GM19035 (cell line): ENCODE measurements at regions not wholly inside any gene's neighbourhood (a gene's known extent, or its start where the extent isn't known, plus 50 kb on each side); places are given as distances from the start of the nearest gene placed in this dataset.

ENCODE experiments used
- ATAC-seq: cut with Tn5 transposase; IDR thresholded peaks from one replicate; pipeline ENCODE4 v1.9.1; 2021; ENCODE audit not compliant: unreplicated experiment

DNA sequence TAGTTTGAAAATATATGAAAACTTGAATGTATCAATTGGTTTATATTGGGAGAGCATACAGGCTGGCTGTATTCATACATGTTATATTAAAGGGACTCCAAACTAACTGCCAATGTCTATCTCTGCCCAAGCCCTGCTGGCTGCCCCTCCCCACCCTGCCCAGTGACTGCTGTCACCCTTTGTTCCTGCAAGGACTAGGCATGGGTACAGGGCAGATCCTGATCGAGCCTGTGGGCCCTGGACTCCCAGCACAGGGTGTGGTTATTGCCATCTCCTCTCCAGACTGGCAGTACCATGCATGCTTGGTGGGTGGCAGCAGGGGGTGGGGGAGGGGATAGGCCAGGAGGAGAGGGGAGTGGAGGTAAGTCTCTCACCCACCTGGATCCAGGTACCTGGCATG lies 167.5 kb upstream of the RASGEF1B start:
- no peak for ATAC-seq

DNA sequence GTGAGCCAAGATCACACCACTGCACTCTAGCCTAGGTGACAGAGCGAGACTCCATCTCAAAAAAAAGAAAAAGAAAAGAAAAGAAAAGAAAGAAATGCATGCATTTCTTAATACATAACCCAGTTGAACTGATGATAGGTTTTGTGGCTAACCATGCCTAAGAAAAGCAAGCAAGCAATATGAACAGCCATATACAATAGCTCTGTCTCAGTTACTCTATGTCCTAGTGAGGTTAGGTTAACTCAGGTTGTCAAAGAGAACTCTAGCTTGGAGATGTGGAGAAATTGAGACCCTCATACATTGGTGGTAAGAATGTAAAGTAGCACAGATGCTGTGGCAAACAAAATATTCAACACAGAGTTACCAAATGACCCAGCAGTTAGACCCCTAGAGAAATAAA lies 167.0 kb upstream of the RASGEF1B start:
- ATAC-seq: no peak

DNA sequence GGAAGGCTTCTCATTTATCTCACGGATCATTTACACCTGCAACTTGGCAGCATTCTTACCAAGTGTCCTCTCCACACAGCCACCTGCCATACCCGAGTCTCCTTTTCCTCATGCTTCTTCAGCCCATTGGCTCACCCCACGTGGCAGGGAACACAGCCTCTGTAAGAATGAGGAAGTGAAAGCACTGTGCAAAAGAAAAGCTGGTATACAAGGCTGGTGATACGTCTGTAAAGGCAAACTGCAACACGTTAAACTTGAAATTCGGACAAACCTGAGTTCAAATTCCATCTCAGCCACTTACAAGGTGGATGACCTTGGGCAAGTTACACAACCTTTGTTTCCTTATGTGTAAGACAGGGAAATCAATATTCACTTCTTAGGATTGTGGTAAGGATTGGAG lies 164.0 kb upstream of the RASGEF1B start:
- peak; percentile 98 for ATAC-seq

DNA sequence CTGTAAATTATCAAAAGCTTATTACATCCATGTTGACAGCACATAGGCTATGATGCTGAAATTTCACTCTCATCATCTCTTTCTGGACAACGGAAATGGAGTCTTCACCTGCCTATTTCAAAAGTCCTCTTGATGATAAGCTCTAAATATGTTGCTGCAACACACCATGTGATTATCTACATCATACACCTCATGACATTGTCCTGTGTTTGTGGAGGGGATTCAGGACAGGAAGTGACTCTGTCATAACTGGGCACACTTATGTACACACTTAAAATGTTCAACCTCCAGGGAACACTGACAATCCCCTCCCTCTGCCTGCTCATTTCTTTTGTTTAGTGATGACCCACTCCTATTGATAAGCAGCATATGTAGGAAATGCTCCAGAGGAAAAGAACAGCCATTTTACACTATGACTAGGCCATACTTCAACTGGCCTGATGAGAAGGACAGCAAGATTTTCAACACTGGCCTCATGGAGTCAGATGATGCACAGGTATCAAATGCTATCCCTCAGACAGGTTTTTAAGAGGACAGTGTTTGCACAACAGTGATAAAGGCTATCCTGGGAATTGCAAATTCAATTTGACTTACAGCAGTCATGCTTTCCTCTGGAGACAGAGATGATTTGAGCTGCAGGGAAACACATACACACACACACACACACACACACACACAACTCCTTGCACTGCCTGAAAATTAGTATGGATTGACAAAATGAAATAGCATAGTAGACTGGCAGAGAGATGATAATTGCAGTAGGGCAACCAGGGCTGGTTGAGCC lies 163.3 kb upstream of the RASGEF1B start:
- ATAC-seq: no peak

DNA sequence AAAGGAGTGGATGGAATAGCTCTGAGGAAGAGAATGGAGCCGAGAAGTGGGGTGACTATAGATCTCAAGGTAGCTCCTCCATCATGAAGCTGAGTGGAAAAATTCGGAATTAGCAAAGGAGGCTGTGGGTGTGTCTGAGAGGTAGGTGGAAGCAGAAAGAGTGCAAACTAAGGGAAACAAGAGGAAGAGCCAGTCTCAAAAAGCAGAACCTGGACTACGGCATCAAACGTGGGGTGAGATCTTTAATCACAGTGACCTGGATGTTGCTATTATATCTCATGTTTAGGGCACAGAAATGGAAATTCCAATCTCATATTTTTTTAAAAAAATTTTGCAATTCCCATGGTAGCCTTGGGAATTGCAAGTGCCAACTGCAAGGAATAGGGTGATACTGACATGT lies 162.5 kb upstream of the RASGEF1B start:
- no peak for ATAC-seq

DNA sequence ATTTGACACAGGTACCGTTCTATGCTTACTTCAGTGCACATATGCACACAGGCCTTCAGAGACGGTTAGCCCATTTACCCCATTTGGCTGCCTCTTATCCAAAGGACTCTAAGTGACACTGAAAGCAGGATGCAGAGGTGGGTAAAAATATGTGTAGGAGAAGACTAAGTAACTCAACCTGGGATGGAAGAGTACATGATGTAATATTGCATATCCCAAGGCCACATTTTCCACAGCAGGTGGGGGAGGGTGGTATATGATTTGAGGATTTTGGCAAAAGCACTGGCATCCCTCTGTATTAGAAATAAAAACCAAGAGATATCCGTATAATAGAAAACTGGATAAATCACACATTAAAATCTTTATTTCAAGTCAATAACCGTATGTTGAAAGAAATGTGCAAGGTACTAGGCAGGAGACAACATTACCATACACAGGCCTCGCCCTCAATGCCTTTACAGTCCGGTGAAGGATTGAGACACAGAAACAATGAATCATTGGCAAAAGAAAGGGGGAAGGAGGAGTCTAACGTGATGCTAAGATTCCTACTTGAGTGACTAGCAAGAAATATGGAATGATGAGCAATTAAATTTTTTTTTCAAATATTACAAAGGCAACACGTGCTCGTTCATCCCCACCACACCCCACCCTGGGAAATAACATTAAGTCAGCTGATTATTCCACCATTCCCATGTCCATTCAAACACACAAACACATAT lies 161.0 kb upstream of the RASGEF1B start:
- no peak for ATAC-seq

DNA sequence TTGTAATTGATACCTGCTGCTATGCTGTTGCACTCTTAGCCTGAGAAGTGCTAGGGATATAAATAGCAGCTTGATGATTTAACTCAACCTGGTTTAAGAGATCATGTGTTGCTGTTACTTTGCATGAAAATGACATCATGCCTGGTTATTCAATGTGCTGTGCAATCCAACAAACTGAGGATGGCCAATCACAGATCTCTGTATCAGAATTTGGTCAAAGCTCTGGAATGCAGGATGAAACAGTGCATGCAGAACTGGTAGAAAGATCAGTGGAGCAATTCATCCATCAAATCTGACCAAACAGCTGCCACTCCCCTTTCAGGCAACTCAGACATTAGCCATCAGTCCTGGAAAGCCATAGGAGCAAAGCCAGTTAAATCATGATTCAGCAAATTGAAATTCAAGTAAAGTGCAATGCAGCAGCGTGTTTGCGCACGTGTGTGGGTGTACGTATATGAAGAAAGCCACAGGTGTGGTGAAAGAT lies 160.3 kb upstream of the RASGEF1B start:
- ATAC-seq: no peak

DNA sequence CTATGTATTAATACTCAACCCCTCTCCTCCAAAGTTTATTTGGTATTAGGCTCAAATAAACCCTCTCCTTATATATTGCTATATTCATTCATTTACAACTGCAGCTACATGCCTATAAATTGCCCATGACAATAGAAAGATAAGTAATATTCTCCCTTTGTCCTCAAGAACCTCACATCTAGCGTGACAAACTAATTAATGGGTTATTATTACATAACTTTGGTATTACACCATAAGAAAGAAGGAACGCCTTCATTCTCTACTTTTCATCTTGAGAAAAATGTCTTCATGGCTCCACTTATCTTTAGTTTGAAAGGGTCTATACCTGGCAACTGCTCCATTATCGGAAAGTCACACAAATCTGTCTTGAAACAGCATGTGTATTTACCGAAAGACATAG lies 157.7 kb upstream of the RASGEF1B start:
- no peak for ATAC-seq

DNA sequence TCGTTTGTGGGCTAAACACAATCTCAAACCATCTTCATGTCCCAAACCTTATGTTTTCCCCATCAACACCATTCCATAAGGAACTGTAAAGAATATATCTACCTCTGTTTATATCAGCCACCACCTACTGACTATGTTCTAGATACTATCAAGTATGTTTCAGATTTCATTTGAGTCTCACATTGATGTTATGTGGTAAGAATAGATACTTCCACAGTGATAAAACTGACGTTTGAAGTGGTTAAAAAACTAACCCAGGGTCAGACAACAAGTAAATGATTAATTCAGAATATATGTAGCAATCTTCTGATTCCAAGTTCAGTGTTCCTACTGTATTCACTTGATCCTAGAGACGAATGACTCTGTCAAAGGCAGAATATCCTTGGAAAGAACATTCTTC lies 156.8 kb upstream of the RASGEF1B start:
- no peak for ATAC-seq

DNA sequence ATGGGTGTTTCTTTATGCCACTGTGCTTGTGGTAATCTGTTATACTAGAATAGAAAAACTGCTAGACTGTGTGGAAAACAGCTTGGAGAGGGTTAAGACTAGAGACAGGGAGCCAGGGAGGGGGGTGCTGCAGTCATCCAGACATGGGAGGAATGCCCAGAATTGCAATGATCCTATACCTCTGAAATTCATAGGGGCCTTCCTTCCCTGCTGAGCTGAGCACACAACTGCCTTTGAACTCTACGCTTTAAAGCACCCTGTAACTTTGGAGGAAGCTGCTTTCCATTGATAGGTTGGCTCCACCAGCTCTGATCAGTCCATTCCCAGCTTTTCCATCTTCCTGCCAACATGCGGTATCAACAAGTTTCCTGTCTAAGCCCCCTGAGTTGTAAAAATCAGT lies 155.9 kb upstream of the RASGEF1B start:
- no peak for ATAC-seq

DNA sequence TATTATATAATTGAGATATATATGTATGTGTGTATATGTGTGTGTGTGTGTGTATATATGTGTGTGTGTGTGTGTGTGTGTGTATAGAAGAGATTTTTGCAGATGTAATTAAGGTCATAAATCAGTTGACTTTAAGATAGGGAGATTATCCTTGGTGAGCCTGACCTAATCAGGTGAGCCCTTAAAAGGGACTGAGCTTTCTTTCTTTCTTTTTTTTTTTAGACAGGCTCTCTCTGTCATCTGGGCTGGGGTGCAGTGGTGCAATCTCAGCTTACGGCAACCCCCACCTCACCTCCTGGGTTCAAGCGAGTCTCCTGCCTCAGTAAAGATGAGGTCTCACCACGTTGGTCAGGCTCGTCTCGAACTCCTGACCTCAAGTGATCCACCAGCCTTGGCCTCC lies 155.1 kb upstream of the RASGEF1B start:
- ATAC-seq: no peak

DNA sequence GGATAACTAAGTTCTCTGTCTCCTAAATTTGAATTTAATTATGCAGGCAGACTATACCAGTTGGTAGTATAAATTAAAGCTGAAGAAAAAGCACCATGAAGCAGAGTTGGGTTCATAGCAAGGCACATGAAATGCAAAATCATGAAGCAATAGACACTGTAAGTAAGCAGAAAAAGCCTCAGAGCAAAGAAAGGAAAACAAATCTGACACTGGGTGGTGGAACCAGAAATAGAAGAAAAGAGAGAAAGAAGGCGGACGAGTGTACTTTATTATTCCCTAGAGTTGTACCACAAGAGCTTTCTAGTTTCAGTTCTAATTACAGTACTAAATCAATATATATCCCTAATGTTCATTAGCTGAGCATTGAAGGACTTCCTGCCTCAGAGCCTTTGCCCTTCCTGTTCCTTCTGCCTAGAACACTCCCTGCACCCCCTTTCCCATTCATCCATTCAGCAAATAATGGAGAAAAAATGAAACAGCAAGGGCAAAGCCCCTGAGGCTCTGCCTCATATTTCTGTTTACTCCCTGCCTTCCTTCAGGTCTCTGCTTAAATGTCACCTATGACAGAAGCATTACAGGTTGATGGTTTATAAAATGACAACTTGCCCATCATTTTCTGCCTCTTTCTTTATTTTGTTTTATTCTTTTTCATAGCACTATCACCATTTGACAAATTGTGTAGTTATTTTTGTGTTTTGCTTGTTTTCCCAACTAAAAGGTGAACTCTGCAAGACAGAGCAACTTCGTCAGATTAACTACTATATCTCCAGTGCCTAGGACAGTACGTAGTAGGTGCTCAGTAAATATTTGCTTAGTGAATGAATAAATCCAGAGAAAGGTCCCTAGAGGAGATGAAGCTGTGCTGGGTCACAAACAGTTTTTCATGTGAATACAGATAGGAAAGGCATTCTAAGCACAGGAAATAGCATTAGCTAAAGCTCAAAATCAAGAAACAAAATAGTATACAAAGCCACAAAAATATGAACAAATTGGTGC lies 154.0 kb upstream of the RASGEF1B start:
- no peak for ATAC-seq

DNA sequence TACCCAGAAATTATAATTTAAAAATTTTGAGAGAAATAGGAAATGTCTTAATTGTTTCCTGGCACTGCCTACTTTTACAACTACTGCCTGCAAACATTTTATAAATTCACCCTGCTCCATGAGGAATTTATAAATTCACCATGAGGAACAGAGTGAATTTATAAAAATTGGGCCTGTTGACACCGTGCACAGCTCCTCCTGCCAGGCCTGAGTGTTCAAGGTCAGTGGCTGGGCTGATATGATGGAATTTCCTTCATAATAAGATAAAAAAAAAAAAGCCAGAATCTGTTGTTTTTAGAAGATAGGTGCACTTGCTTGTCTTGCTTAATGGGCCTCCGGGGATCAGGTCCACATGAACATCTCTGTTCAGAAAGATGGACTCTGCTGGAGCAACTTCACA lies 151.7 kb upstream of the RASGEF1B start:
- ATAC-seq: no peak

DNA sequence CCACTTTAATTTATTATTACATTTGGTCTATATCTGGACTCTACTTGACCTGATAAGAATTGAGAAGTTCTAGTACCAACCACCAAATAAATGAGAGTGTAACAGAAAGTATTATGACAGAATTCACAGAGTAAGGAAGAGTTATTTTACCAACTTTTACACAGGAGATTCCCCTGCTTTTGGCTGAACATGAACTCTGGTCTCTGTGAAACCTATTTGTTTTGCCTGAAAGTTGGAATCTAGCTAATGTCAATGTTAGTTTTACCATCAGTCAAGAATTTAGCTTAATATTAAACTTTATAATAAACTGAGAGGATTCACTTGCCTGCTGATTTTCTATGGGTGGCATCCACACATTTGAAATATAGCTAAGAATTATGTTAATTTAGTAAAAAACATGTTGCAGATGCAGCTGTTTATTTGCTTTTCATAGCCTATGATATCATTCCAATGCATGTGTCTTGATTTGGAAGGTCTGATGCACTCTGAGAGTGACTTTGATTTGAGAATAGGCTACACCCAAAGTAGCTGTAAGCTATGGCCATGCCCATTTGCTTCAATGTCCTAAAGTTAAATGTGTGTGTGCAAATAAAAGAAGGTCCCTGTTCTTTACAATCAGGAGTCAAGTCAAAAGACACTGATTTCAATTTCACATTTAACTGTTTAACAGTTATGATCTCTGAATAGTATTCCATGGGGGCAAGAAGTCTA lies 150.9 kb upstream of the RASGEF1B start:
- ATAC-seq: no peak

DNA sequence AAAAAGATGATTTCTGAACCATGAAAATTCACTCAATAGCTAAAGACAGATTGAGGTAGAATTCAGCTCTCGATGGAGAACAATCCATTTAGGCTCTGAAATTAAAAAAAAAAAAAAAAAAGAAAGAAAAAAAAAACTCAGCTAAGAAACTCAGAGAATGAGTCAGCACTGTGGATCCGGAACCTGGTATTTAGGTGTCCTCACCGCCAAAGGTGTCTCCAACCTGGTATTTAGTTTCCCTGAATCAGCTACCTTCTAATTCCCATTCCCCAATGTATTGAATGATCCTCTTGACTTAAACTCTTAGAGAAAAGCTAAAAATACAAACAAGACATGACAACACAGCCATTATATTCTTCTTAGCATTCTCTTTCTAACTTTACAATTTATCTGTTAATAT lies 150.3 kb upstream of the RASGEF1B start:
- ATAC-seq: no peak

DNA sequence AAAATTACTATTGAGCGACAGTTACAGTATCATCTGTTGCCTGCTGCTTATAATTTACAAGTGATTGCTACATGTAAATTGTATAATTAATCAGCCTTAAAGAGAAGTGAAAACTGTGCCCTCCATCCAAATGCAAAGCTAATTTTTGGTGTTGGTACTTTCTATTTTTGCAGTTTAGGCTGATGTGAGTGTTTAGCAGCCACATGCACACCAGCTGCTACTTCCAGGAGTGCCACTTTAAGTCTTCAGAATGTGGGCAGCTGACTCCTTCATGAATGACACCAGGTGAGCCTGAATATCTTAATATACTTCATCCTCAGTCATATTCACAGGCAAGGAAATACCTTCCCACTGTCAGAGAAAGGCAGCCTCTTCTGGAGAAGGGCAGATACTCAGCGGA lies 149.8 kb upstream of the RASGEF1B start:
- no peak for ATAC-seq

DNA sequence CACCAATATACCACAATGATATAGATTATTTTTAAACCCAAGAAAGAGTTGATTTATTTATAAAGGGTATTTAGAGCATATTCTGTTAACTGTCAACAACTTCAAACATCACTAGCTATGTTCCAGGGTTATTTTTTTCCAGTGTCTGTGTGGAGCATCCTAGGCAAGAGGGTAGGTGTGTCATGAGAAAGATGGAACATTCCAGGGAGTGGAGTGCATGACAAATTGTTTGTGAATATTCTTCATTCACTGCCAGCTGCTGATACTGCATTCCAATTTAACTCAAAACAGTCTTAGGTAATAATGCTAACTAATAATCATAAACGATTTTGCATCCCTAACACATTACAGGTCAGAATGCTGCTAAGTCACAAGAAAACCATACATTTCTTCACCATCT lies 148.7 kb upstream of the RASGEF1B start:
- no peak for ATAC-seq

DNA sequence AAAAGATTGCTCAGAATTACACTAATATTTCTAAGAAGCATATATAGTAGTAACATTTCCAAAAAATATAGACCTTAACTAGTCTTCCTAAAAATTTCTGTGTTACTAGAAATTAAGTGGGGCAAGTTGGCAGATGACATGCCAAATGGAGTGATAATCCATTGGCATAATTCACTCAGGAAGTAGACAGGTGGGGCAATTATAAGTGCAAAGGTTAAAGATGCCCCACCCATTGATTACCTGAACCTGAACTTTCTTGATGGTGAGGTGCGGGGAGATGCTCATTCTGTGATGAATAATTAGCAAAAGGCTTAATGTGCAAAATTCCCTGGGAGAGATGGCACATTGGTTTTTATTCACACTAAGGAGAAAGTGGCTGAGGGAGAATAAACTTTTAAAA lies 145.8 kb upstream of the RASGEF1B start:
- ATAC-seq: no peak

DNA sequence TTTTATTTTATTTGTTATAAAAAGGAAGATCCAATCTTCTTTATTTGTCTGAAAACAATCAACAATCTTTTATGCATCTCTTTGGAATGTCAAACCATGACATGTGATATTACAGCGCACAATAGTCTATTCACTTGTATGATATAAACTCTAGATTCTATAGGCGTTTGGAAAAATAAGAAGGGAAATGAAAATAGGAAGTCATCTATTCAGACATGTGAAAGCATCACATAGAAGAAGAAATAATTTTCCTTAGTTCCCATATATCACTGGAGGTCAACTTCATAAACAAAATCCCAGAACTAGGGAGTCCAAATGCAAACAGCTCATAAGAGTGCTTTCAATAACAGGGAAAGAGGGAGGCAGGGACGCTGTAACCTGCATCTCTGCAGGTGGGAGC lies 139.5 kb upstream of the RASGEF1B start:
- no peak for ATAC-seq

DNA sequence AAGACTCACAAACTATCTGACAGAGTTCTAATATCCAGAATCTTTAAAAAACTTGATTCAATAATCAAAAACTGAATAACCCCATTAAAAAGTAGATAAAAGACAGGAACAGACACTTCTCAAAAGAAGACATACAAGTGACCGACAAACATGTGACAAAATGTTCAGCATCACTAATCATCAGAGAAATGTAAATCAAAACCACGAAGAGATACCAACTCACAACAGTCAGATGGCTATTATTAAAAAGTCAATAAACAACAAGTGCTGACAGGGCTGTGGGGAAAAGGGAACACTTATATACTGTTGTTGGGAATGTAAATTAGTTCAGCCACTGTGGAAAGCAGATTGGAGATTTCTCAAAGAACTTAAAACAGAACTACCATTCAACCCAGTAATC lies 138.1 kb upstream of the RASGEF1B start:
- no peak for ATAC-seq

DNA sequence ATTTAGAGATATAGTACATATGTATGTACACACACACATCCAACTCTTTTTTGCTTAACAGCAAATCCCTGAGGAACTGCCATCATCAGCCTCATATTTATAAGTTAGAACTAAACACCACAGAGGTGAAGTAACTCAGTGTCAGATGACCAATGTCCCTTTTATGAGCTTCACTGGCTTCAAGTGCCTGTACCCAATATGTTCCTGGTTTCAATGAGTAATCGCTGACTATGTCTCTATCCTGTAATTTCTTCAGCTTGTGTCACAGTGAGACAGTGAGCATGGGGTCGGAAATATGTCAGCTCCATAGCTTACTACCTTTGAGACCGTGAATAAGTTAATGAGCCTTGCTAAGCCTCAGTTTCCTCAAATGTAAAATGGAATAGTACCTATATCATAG lies 136.2 kb upstream of the RASGEF1B start:
- no peak for ATAC-seq
